K562 (cell line): ENCODE measurements at regions not wholly inside any gene's neighbourhood (a gene's known extent, or its start where the extent isn't known, plus 50 kb on each side); places are given as distances from the start of the nearest gene placed in this dataset.

Source experiments
- ATAC-seq: fragments of 200-7000 bp; cut with Tn5 transposase; 3 replicates; pipeline ENCODE4 v1.9.1; 2020; ENCODE audit warnings: moderate library complexity
- BruUV-seq: library from RNA; stranded (reverse); fragments of 400-500 nt; replicated peaks from 2 replicates; lab custom pipeline; 2021; lab: Mats Ljungman, UMichigan
- CTCF ChIA-PET: fragments of 300-600 bp; formaldehyde crosslinking; extraction: SDS; loops from one replicate; lab custom pipeline; 2021; ENCODE audit warnings: low intra/inter-chr PET ratio; lab: Yijun Ruan, JAX
- POLR2A ChIA-PET: fragments of 300-600, 350-650 bp; sonication (Branson Sonifier 250); formaldehyde crosslinking; extraction: SDS; loops from one replicate; lab custom pipeline; 2021; ENCODE audit warnings: antibody characterized with exemption, inconsistent platforms; lab: Yijun Ruan, JAX
- DNase-seq, 4 experiments: peaks; one replicate each; pipeline versions ENCODE4 v3.0.0 to v3.0.0-alpha.2; 2011 to 2018; ENCODE audit warnings: low spot score in 3 of 4, mixed read lengths in 3 of 4; ENCODE audit errors: extremely low read depth in 1 of 4
- FAIRE-seq: peaks from 2 replicates; lab custom pipeline; 2011; peaks lifted over from hg19 to GRCh38; lab: Jason Lieb, UNC
- H2AFZ ChIP-seq: 2 replicates; pipeline ENCODE4 v1.6.0; 2011; ENCODE audit warnings: low read depth, low read length, control low read depth, inconsistent platforms
- H3K27ac ChIP-seq: fragments of 200-600 bp; 3 replicates; pipeline ENCODE4 v1.8.0; 2011; ENCODE audit warnings: low read depth, mild to moderate bottlenecking, control low read depth, inconsistent platforms, low read length, moderate library complexity, mixed read lengths; ENCODE audit errors: extremely low read depth
- H3K27me3 ChIP-seq, 2 experiments: fragments of 300-600 bp in 1 of 2; 2 replicates in 1 of 2; 3 replicates in 1 of 2; pipeline versions ENCODE4 v1.6.0 to v1.8.0; 2011; ENCODE audit warnings: inconsistent platforms in 2 of 2, low read length in 2 of 2, mild to moderate bottlenecking in 1 of 2, mixed read lengths in 1 of 2, moderate library complexity in 1 of 2; ENCODE audit not compliant: control insufficient read depth in 2 of 2, insufficient read depth in 2 of 2
- H3K36me3 ChIP-seq: fragments of 300-600 bp; 3 replicates; pipeline ENCODE4 v1.8.0; 2011; ENCODE audit warnings: mild to moderate bottlenecking, low read length, inconsistent platforms; ENCODE audit not compliant: control insufficient read depth, insufficient read depth
- H3K4me1 ChIP-seq, 2 experiments: fragments of 200-600 bp in 1 of 2; replicated peaks in 1 of 2; 2 replicates in 1 of 2; 3 replicates in 1 of 2; pipeline versions ENCODE4 v1.5.1 to v1.8.0; 2011; ENCODE audit warnings: inconsistent platforms in 2 of 2, low read length in 2 of 2, mild to moderate bottlenecking in 1 of 2, mixed read lengths in 1 of 2, moderate library complexity in 1 of 2; ENCODE audit not compliant: control insufficient read depth in 2 of 2, insufficient read depth in 2 of 2
- H3K4me2 ChIP-seq: 2 replicates; pipeline ENCODE4 v1.6.1; 2011; ENCODE audit warnings: low read length, control low read depth, inconsistent platforms, mixed read lengths; ENCODE audit not compliant: insufficient read depth
- H3K4me3 ChIP-seq: fragments of 200-600 bp; sonication (generic), shearing (Covaris generic); 2 replicates; pipeline ENCODE4 v1.5.1; 2016; ENCODE audit warnings: control low read depth, inconsistent platforms
- H3K79me2 ChIP-seq: fragments of 200-600 bp; 3 replicates; pipeline ENCODE4 v1.8.0; 2011; ENCODE audit warnings: low read length, inconsistent platforms; ENCODE audit not compliant: control insufficient read depth, insufficient read depth
- H3K9ac ChIP-seq, 2 experiments: 2 replicates each; pipeline versions ENCODE4 v1.6.0 to v1.6.1; 2011; ENCODE audit warnings: low read depth in 2 of 2, low read length in 2 of 2, control low read depth in 1 of 2, inconsistent platforms in 1 of 2, mild to moderate bottlenecking in 1 of 2, mixed read lengths in 1 of 2; ENCODE audit not compliant: insufficient read depth in 1 of 2
- H3K9me1 ChIP-seq: one replicate; pipeline ENCODE4 v1.6.0; 2011; ENCODE audit warnings: inconsistent platforms, mild to moderate bottlenecking, low read length, moderate library complexity; ENCODE audit not compliant: control insufficient read depth, insufficient read depth
- H3K9me3 ChIP-seq: replicated peaks from 2 replicates; pipeline ENCODE4 v1.5.1; 2011; ENCODE audit warnings: low read depth, low read length, inconsistent platforms; ENCODE audit not compliant: control insufficient read depth, insufficient read depth
- H4K20me1 ChIP-seq: replicated peaks from 2 replicates; pipeline ENCODE4 v1.6.1; 2011; ENCODE audit warnings: low read length, inconsistent platforms, mixed read lengths; ENCODE audit not compliant: control insufficient read depth, insufficient read depth
- ESRRB ChIP-seq: fragments of 250-450 bp; sonication (Bioruptor Pico); IDR thresholded peaks from 2 replicates; pipeline ENCODE4 v1.5.0; 2020; ENCODE audit warnings: mild to moderate bottlenecking, moderate library complexity, borderline replicate concordance
- MBD2 ChIP-seq: sonication (generic); IDR thresholded peaks from 2 replicates; pipeline ENCODE4 v1.6.1; 2016; ENCODE audit warnings: low read depth, borderline replicate concordance
- POU5F1 ChIP-seq: fragments of 150-350 bp; IDR thresholded peaks from 2 replicates; pipeline ENCODE4 v1.6.1; 2014; ENCODE audit warnings: borderline replicate concordance, low read length, low read depth, mild to moderate bottlenecking; ENCODE audit not compliant: partially characterized antibody
- in situ Hi-C: fragments of 300-500 bp; cut with MboI; formaldehyde crosslinking; loops from 4 replicates; pipeline ENCODE4 v1.15.0; 2018; ENCODE audit warnings: inconsistent platforms, mixed read lengths
- intact Hi-C: fragments of 100-400 bp; cut with micrococcal nuclease; formaldehyde crosslinking; loops from 2 replicates; pipeline ENCODE4 v1.14.2; 2022
- TF ChIP-seq, protein P1 (sequence below): sonication (generic); formaldehyde crosslinking; IDR thresholded peaks from 2 replicates; pipeline ENCODE4 v1.8.0; 2022; ENCODE audit warnings: mild to moderate bottlenecking, missing genetic modification reagents, borderline replicate concordance
- TF ChIP-seq, protein P2 (sequence below): fragments of 450-650 bp; formaldehyde crosslinking; IDR thresholded peaks from 2 replicates; pipeline ENCODE4 v1.4.0; 2022; ENCODE audit warnings: missing genetic modification characterization

DNA sequence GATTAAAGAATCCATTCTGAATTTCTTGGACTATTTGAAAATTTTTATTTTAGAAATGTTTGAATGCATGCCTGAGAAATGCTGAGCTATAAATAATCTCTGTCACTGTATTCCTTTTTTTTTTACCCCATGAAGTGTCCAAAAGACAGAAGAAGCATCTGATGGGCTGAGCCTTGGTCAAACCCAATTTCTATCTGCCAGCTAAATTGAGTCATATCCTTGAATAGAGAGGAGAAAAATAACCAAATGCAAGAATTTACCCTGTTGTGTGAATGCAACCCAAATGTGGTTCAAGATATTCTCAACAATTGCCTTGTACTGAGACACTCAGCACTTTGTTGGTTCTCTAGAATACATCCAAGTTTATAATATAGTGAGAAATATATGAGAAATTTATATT, 223.5 kb downstream of the UBE2E3 start:
- CTCF ChIA-PET, result no interaction called here

More for the DNA sequence above, 223.5 kb downstream of the UBE2E3 start:
- no peaks in the 10 kb centered on the region for H3K79me2 ChIP-seq
- no TSS peak for BruUV-seq
- H4K20me1 ChIP-seq, result no peaks in the 10 kb centered on the region
- no peak overlapping the region for H2AFZ ChIP-seq
- H3K4me1 ChIP-seq, result no peaks in the 10 kb centered on the region
- H3K9me3 ChIP-seq, result no peaks in the 10 kb centered on the region; the same call in 1 of the 2 replicates
- DNase-seq, result no peak
- H3K4me2 ChIP-seq, result no peak overlapping the region
- no peak overlapping the region for H3K4me3 ChIP-seq
- TF ChIP-seq, protein P1, sequence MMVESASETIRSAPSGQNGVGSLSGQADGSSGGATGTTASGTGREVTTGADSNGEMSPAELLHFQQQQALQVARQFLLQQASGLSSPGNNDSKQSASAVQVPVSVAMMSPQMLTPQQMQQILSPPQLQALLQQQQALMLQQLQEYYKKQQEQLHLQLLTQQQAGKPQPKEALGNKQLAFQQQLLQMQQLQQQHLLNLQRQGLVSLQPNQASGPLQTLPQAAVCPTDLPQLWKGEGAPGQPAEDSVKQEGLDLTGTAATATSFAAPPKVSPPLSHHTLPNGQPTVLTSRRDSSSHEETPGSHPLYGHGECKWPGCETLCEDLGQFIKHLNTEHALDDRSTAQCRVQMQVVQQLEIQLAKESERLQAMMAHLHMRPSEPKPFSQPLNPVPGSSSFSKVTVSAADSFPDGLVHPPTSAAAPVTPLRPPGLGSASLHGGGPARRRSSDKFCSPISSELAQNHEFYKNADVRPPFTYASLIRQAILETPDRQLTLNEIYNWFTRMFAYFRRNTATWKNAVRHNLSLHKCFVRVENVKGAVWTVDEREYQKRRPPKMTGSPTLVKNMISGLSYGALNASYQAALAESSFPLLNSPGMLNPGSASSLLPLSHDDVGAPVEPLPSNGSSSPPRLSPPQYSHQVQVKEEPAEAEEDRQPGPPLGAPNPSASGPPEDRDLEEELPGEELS (CRISPR knock-in tag), result no peak
- TF ChIP-seq MBD2, result no peak
- no peak for TF ChIP-seq POU5F1
- no peak for TF ChIP-seq ESRRB (CRISPR knock-in tag)
- TF ChIP-seq, protein P2, sequence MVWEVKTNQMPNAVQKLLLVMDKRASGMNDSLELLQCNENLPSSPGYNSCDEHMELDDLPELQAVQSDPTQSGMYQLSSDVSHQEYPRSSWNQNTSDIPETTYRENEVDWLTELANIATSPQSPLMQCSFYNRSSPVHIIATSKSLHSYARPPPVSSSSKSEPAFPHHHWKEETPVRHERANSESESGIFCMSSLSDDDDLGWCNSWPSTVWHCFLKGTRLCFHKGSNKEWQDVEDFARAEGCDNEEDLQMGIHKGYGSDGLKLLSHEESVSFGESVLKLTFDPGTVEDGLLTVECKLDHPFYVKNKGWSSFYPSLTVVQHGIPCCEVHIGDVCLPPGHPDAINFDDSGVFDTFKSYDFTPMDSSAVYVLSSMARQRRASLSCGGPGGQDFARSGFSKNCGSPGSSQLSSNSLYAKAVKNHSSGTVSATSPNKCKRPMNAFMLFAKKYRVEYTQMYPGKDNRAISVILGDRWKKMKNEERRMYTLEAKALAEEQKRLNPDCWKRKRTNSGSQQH (CRISPR knock-in tag), result no peak
- H3K36me3 ChIP-seq, result no peaks in the 10 kb centered on the region
- H3K9ac ChIP-seq, result no peak overlapping the region
- POLR2A ChIA-PET, result no interaction called here
- H3K27me3 ChIP-seq, result no peaks in the 10 kb centered on the region
- FAIRE-seq, result no peak
- in situ Hi-C loops (no loop called here), intact Hi-C loops (no loop called here)
- no peaks in the 10 kb centered on the region for H3K9me1 ChIP-seq
- ATAC-seq, result no peak
- H3K27ac ChIP-seq, result no peak overlapping the region
